Anterior cingulate cortex (tissue), 58 donors: ENCODE measurements at regions not wholly inside any gene's neighbourhood (a gene's known extent, or its start where the extent isn't known, plus 50 kb on each side); places are given as distances from the start of the nearest gene placed in this dataset.
"Not testable (repeated sequence)": the region's sequence is repeated elsewhere in the genome, so short reads cannot be mapped to it uniquely, and the experiment has no call there.

Experiments used
- DNase-seq, 58 donors: peaks; one replicate each; lab custom pipeline; 2025; lab: John Stamatoyannopoulos, UW

GRCh38 chr1:220942278-220942677, 63.0 kb downstream of the HLX start:
- DNase-seq: no peak

- not testable (repeated sequence) for DNase-seq
These were observed 63.7 kb downstream of the HLX start for GRCh38 chr1:220942914-220943313.

- DNase-seq: no peak
These were observed 64.2 kb downstream of the HLX start for GRCh38 chr1:220943319-220943996.

GRCh38 chr1:220950576-220950975, 71.3 kb downstream of the HLX start:
- no peak for DNase-seq

- DNase-seq: no peak
These were observed 73.9 kb downstream of the HLX start for GRCh38 chr1:220952961-220953643.

GRCh38 chr1:220954321-220955075, 75.3 kb downstream of the HLX start:
- DNase-seq: no peak

- DNase-seq: no peak
These were observed 75.9 kb downstream of the HLX start for GRCh38 chr1:220955116-220955515.

- DNase-seq: no peak
These were observed 77.4 kb downstream of the HLX start for GRCh38 chr1:220956501-220957232.

GRCh38 chr1:220957233-220957605, 78.0 kb downstream of the HLX start:
- peak in 15 of 58 donors; percentile 1 to 35 (median 6) for DNase-seq

- DNase-seq: no peak
These were observed 79.0 kb downstream of the HLX start for GRCh38 chr1:220958234-220958633.

- no peak for DNase-seq
These were observed 82.9 kb downstream of the HLX start for GRCh38 chr1:220962031-220962751.

GRCh38 chr1:220966041-220966440, 86.8 kb downstream of the HLX start:
- DNase-seq: no peak

- DNase-seq: no peak
These were observed 87.2 kb downstream of the HLX start for GRCh38 chr1:220966473-220966872.

- DNase-seq: no peak
These were observed 87.8 kb downstream of the HLX start for GRCh38 chr1:220966881-220967611.

GRCh38 chr1:220967911-220968310, 88.7 kb downstream of the HLX start:
- no peak for DNase-seq

GRCh38 chr1:220969281-220969680, 90.0 kb downstream of the HLX start:
- not testable (repeated sequence) for DNase-seq

- DNase-seq: no peak
These were observed 91.1 kb downstream of the HLX start for GRCh38 chr1:220970311-220970710.

- no peak for DNase-seq
These were observed 92.0 kb downstream of the HLX start for GRCh38 chr1:220971221-220971620.

- no peak for DNase-seq
These were observed 95.2 kb downstream of the HLX start for GRCh38 chr1:220974431-220974830.

- DNase-seq: no peak
These were observed 97.1 kb downstream of the HLX start for GRCh38 chr1:220976390-220976789.
